GM12865 (cell line): ENCODE measurements at regions not wholly inside any gene's neighbourhood (a gene's known extent, or its start where the extent isn't known, plus 50 kb on each side); places are given as distances from the start of the nearest gene placed in this dataset.

Experiments used
- DNase-seq: peaks from one replicate; pipeline ENCODE4 v3.0.0; 2010; ENCODE audit warnings: low read depth
- H3K4me3 ChIP-seq: 2 replicates; pipeline ENCODE4 v1.5.1; 2011; ENCODE audit warnings: mild to moderate bottlenecking, low read depth, low read length, control low read depth
- CTCF ChIP-seq: IDR thresholded peaks from 2 replicates; pipeline ENCODE4 v1.5.1; 2011; ENCODE audit warnings: low read length, control low read depth, low read depth, inconsistent platforms; ENCODE audit not compliant: insufficient read depth; ENCODE audit errors: missing control alignments

DNA sequence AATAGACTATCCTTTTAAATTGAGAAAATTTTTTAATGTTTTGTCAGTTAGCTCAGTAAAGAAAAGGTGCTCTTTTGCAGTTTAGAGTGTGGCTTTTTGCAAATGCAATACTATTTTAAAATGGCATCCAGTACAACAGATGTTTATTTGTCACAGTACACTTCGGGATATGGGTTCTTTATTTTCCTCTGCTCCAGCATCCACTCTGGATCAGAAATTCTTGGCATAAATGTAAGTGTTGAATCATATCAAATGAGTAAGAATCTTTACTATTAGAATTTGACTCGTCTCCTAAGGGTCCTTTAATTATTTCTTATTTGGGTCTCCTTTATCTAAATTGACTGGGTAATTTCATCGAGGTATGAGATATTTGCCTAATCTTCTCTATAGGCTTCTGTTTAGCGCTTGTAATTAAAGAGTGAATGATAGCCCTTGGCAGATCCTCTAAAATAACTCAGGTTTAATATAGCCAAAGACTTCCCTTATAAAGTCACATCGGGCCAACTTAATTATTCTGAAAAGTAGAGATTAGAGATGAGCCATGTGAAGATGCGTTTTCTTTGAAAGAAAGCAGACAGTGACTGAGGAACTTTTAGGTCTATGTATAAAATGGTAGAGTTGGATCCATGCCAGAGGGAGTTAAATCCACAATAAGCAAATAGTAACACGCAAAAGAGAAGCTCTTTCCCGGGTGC lies 132.7 kb downstream of the CASP12 start:
- TF ChIP-seq CTCF: no peak
- H3K4me3 ChIP-seq: no peak overlapping the region
- no peak for DNase-seq

DNA sequence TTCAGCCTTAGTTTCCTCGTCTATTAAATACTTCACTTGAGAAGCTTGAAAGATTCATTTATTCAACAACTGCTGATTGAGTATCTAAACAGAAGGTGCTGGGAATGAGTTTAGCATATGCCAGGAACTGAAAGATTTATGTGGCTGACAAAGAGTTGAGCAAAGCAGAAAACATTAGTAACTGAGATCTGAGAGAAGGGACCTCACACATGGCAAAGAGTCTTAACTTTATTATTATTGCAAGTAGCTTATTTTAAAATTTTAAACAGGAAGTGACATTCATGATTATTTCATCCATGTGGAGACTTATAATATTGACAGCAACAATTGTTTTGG lies 133.6 kb downstream of the CASP12 start:
- H3K4me3 ChIP-seq: no peak overlapping the region
- TF ChIP-seq CTCF: no peak
- no peak for DNase-seq

DNA sequence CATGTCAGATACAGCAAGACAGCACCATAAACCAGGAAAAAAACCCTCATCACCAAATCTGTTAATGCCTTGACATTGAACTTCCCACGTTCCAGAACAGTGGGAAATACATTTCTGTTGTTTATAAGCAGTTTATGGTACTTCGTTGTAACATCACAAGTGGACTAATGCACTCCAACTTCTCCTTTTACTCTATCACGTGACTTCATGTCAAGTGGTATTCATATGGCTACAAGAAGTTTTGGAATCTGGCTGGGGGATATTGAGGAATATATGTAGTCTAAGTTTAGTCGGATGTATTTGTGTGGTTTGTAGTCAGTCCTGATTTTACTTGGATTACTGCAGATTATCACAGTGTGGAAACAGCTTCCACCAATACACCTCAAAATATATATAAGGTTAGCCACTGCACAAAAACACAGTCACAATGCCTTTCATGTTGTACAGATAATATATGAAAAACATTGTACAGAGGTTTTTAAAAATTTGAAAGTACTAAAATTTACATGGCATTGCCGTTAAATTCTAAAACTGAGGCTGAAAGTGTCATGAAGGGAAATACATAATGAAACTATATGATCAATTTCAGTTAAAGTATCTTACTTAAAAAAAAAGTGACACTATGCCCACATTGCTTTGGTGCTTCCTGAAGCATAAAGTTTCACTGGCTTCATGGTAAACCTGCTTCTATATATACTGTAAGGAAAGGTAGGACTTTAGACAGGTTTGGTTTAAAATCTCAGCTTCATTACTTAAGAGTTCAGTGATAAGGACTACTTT lies 134.1 kb downstream of the CASP12 start:
- TF ChIP-seq CTCF: no peak
- H3K4me3 ChIP-seq: no peak overlapping the region
- no peak for DNase-seq

DNA sequence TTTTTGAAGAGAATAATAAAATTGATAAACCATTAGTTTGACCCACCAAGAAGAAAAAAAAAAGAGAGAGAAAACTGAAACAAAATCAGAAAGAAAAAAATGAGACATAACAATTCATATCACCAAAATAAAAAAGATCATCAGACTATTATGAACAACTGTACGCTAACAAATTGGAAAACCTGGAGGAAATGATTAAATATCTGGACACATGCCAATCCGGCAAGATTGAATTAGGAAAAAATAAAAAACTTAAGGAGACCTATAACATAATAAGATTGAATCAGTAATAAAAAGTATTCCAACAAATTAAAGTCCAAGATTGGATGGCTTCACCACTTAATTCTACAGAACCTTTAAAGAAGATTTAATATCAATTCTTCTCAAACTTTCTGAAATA lies 136.7 kb downstream of the CASP12 start:
- DNase-seq: no peak
- no peak overlapping the region for H3K4me3 ChIP-seq
- TF ChIP-seq CTCF: no peak

- TF ChIP-seq CTCF: no peak
- no peak for DNase-seq
- no peak overlapping the region for H3K4me3 ChIP-seq
Observed at GRCh38 chr11:104759464-104759863, 138.8 kb downstream of the CASP12 start.

- DNase-seq: no peak
- TF ChIP-seq CTCF: no peak
- no peak overlapping the region for H3K4me3 ChIP-seq
Observed at GRCh38 chr11:104738918-104739317, 159.3 kb downstream of the CASP12 start.

DNA sequence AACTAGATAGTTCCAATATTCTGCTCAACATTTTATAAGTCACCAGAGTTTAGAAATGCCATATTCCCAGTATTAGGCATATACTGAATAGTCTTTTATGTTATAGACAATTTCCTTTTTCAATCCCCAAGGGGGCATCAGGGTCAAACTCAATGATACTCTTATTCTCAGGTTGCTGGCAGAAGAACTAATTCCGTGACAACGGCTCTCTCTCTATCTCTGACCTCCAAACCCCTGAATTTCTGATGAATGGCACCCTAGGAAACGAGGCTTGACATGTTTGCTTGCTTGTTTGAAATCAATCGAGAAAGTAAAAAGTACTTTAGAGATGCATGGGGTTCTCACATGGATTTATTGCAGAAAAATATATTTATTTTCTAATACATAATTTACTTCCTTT lies 160.1 kb downstream of the CASP12 start:
- no peak for TF ChIP-seq CTCF
- H3K4me3 ChIP-seq: no peak overlapping the region
- no peak for DNase-seq
